Stimulated activated CD4-positive, alpha-beta T cell treated with anti-CD3 and anti-CD28 coated beads, Interleukin-15, amount 100 ng/mL, for 1 hour (primary cell): ENCODE measurements at regions not wholly inside any gene's neighbourhood (a gene's known extent, or its start where the extent isn't known, plus 50 kb on each side); places are given as distances from the start of the nearest gene placed in this dataset.
"Not testable (repeated sequence)": the region's sequence is repeated elsewhere in the genome, so short reads cannot be mapped to it uniquely, and the experiment has no call there.

ENCODE experiments used
- DNase-seq, 2 donors: peaks; one replicate each; pipeline ENCODE4 v3.0.0-alpha.2; 2020; ENCODE audit warnings: low read depth in 1 of 2, low spot score in 1 of 2

- DNase-seq, result no peak
Observed at GRCh38 chr21:35507181-35507759, 458.2 kb upstream of the RUNX1 start.

- DNase-seq, result no peak
Observed at GRCh38 chr21:35506771-35507170, 457.7 kb upstream of the RUNX1 start.

GRCh38 chr21:35506352-35506751, 457.2 kb upstream of the RUNX1 start:
- no peak for DNase-seq

GRCh38 chr21:35504951-35505466, 455.9 kb upstream of the RUNX1 start:
- no peak for DNase-seq

GRCh38 chr21:35504277-35504676, 455.2 kb upstream of the RUNX1 start:
- no peak for DNase-seq

- no peak for DNase-seq
Observed at GRCh38 chr21:35503671-35504070, 454.6 kb upstream of the RUNX1 start.

GRCh38 chr21:35502821-35503220, 453.7 kb upstream of the RUNX1 start:
- no peak for DNase-seq

GRCh38 chr21:35497522-35497921, 448.4 kb upstream of the RUNX1 start:
- not testable (repeated sequence) for DNase-seq

GRCh38 chr21:35491920-35492678, 443.0 kb upstream of the RUNX1 start:
- no peak for DNase-seq

- no peak for DNase-seq
Observed at GRCh38 chr21:35491114-35491513, 442.0 kb upstream of the RUNX1 start.

GRCh38 chr21:35489389-35489980, 440.4 kb upstream of the RUNX1 start:
- no peak for DNase-seq

GRCh38 chr21:35488946-35489345, 439.8 kb upstream of the RUNX1 start:
- no peak for DNase-seq

- DNase-seq, result no peak
Observed at GRCh38 chr21:35485364-35485763, 436.3 kb upstream of the RUNX1 start.

- no peak for DNase-seq
Observed at GRCh38 chr21:35484851-35485250, 435.7 kb upstream of the RUNX1 start.

- no peak for DNase-seq
Observed at GRCh38 chr21:35484032-35484431, 434.9 kb upstream of the RUNX1 start.

GRCh38 chr21:35482933-35483662, 434.0 kb upstream of the RUNX1 start:
- DNase-seq, result no peak

GRCh38 chr21:35482096-35482495, 433.0 kb upstream of the RUNX1 start:
- no peak for DNase-seq

GRCh38 chr21:35481005-35481404, 431.9 kb upstream of the RUNX1 start:
- no peak for DNase-seq

GRCh38 chr21:35479529-35479928, 430.4 kb upstream of the RUNX1 start:
- DNase-seq, result no peak

GRCh38 chr21:35479065-35479448, 430.0 kb upstream of the RUNX1 start:
- DNase-seq, result no peak

GRCh38 chr21:35478161-35479064, 429.3 kb upstream of the RUNX1 start:
- DNase-seq, result no peak
